ENCODE measurements at regions not wholly inside any gene's neighbourhood (a gene's known extent, or its start where the extent isn't known, plus 50 kb on each side); places are given as distances from the start of the nearest gene placed in this dataset.

GRCh38 chr5:68452286-68452685 lies 236.7 kb downstream of the PIK3R1 start:
- Histone ChIP-seq H3K4me1 (ENCODE audit: control insufficient read depth in 5 of 5, insufficient read depth in 5 of 5, low read length in 5 of 5) (peaks cover 0 to 8% (median 6%) of the 10 kb centered on the region in 5 donors), H3K36me3 (ENCODE audit: control insufficient read depth in 4 of 4, insufficient read depth in 4 of 4, low read length in 4 of 4) (no peaks in the 10 kb centered on the region), H3K27me3 (ENCODE audit: control insufficient read depth in 3 of 3, insufficient read depth in 3 of 3, low read length in 2 of 3) (no peaks in the 10 kb centered on the region), H3K9me3 (ENCODE audit: control insufficient read depth in 4 of 4, insufficient read depth in 3 of 4, low read length in 3 of 4) (peaks cover 0 to 4% (median 0%) of the 10 kb centered on the region in 4 donors), H3K9ac (ENCODE audit: insufficient read depth in 1 of 2, low read length in 2 of 2) (no peak overlapping the region), H3K27ac (ENCODE audit: low read depth in 1 of 2, low read length in 1 of 2) (no peak overlapping the region), H3K4me3 (no peak overlapping the region)
- whole genome bisulfite sequencing, 2 donors: 65 to 82% methylated on average over 3 of the region's 3 CpGs
- no peak for TF ChIP-seq CTCF (IDR thresholded peaks at IDR 0.05; ENCODE audit: control extremely low read depth, extremely low read depth)
- DNase-seq: no peak
- no peak for ATAC-seq (ENCODE audit: insufficient read depth, low FRiP score)

- DNase-seq: no peak
- no peak for ATAC-seq (ENCODE audit: insufficient read depth, low FRiP score)
- Histone ChIP-seq H3K9me3 (ENCODE audit: control insufficient read depth in 4 of 4, insufficient read depth in 3 of 4, low read length in 3 of 4) (peaks cover 0 to 4% (median 0%) of the 10 kb centered on the region in 4 donors), H3K27ac (ENCODE audit: low read depth in 1 of 2, low read length in 1 of 2) (no peak overlapping the region), H3K27me3 (ENCODE audit: control insufficient read depth in 3 of 3, insufficient read depth in 3 of 3, low read length in 2 of 3) (no peaks in the 10 kb centered on the region), H3K4me1 (ENCODE audit: control insufficient read depth in 5 of 5, insufficient read depth in 5 of 5, low read length in 5 of 5) (peaks cover 0 to 12% (median 6%) of the 10 kb centered on the region in 5 donors), H3K36me3 (ENCODE audit: control insufficient read depth in 4 of 4, insufficient read depth in 4 of 4, low read length in 4 of 4) (no peaks in the 10 kb centered on the region), H3K9ac (ENCODE audit: insufficient read depth in 1 of 2, low read length in 2 of 2) (no peak overlapping the region), H3K4me3 (no peak overlapping the region)
- TF ChIP-seq CTCF (IDR thresholded peaks at IDR 0.05; ENCODE audit: control extremely low read depth, extremely low read depth): no peak
- 91 to 94% methylated on average over 3 of the region's 3 CpGs for WGBS, 2 donors
Observed at GRCh38 chr5:68454172-68454571, 238.6 kb downstream of the PIK3R1 start.

GRCh38 chr5:68454766-68455165 lies 239.2 kb downstream of the PIK3R1 start:
- WGBS, 2 donors: 94 to 95% methylated on average over 2 of the region's 2 CpGs
- TF ChIP-seq CTCF (IDR thresholded peaks at IDR 0.05; ENCODE audit: control extremely low read depth, extremely low read depth): no peak
- Histone ChIP-seq H3K36me3 (ENCODE audit: control insufficient read depth in 4 of 4, insufficient read depth in 4 of 4, low read length in 4 of 4) (no peaks in the 10 kb centered on the region), H3K4me3 (no peak overlapping the region), H3K27me3 (ENCODE audit: control insufficient read depth in 3 of 3, insufficient read depth in 3 of 3, low read length in 2 of 3) (no peaks in the 10 kb centered on the region), H3K9me3 (ENCODE audit: control insufficient read depth in 4 of 4, insufficient read depth in 3 of 4, low read length in 3 of 4) (peaks cover 0 to 4% (median 0%) of the 10 kb centered on the region in 4 donors), H3K4me1 (ENCODE audit: control insufficient read depth in 5 of 5, insufficient read depth in 5 of 5, low read length in 5 of 5) (peaks cover 0 to 12% (median 6%) of the 10 kb centered on the region in 5 donors), H3K27ac (ENCODE audit: low read depth in 1 of 2, low read length in 1 of 2) (no peak overlapping the region), H3K9ac (ENCODE audit: insufficient read depth in 1 of 2, low read length in 2 of 2) (no peak overlapping the region)
- no peak for DNase-seq
- ATAC-seq (ENCODE audit: insufficient read depth, low FRiP score): no peak

- DNase-seq: no peak
- H3K27ac ChIP-seq (ENCODE audit: low read depth in 1 of 2, low read length in 1 of 2): no peak overlapping the region
- H3K4me3 ChIP-seq: no peak overlapping the region
- no peak for ATAC-seq (ENCODE audit: insufficient read depth, low FRiP score)
- H3K36me3 ChIP-seq (ENCODE audit: control insufficient read depth in 4 of 4, insufficient read depth in 4 of 4, low read length in 4 of 4): no peaks in the 10 kb centered on the region
- 88 to 89% methylated on average over 3 of the region's 3 CpGs for WGBS, 2 donors
- TF ChIP-seq CTCF (IDR thresholded peaks at IDR 0.05; ENCODE audit: control extremely low read depth, extremely low read depth): no peak
- H3K4me1 ChIP-seq (ENCODE audit: control insufficient read depth in 5 of 5, insufficient read depth in 5 of 5, low read length in 5 of 5): peaks cover 0 to 12% (median 3%) of the 10 kb centered on the region in 5 donors
- H3K27me3 ChIP-seq (ENCODE audit: control insufficient read depth in 3 of 3, insufficient read depth in 3 of 3, low read length in 2 of 3): no peaks in the 10 kb centered on the region
- H3K9ac ChIP-seq (ENCODE audit: insufficient read depth in 1 of 2, low read length in 2 of 2): no peak overlapping the region
- peaks cover 0 to 4% (median 0%) of the 10 kb centered on the region in 4 donors for H3K9me3 ChIP-seq (ENCODE audit: control insufficient read depth in 4 of 4, insufficient read depth in 3 of 4, low read length in 3 of 4)
Observed at GRCh38 chr5:68455216-68455615, 239.7 kb downstream of the PIK3R1 start.

Data from lung (tissue), 11 donors.